Activated CD8-positive, alpha-beta T cell treated with anti-CD3 and anti-CD28 coated beads for 36 hours (primary cell): ENCODE measurements at regions not wholly inside any gene's neighbourhood (a gene's known extent, or its start where the extent isn't known, plus 50 kb on each side); places are given as distances from the start of the nearest gene placed in this dataset.

Experiments
- ATAC-seq: fragments of 200-7000 bp; cut with Tn5 transposase; one replicate; pipeline ENCODE4 v1.10.0; 2021; ENCODE audit warnings: mild to moderate bottlenecking, moderate library complexity
- CTCF ChIA-PET: fragments of 350-600 bp; sonication (Branson Sonifier 250); formaldehyde crosslinking; loops from one replicate; lab custom pipeline; 2021; ENCODE audit warnings: antibody characterized with exemption; lab: Charles Lee
- POLR2A ChIA-PET: fragments of 350-600 bp; sonication (Branson Sonifier 250); formaldehyde crosslinking; loops from one replicate; lab custom pipeline; 2021; ENCODE audit warnings: antibody characterized with exemption; lab: Charles Lee
- DNase-seq: peaks from one replicate; pipeline ENCODE4 v3.0.0-alpha.2; 2020
- H3K27ac Mint-ChIP-seq: one replicate; pipeline ENCODE4 v1.8.0; 2021; ENCODE audit warnings: mild to moderate bottlenecking, mixed read lengths
- H3K27me3 Mint-ChIP-seq: one replicate; pipeline ENCODE4 v1.8.0; 2021; ENCODE audit warnings: mixed read lengths
- H3K36me3 Mint-ChIP-seq: one replicate; pipeline ENCODE4 v1.8.0; 2021; ENCODE audit warnings: low read depth, mixed read lengths
- H3K4me1 Mint-ChIP-seq: one replicate; pipeline ENCODE4 v1.8.0; 2021; ENCODE audit warnings: low read depth, mixed read lengths
- H3K4me3 Mint-ChIP-seq: one replicate; pipeline ENCODE4 v1.8.0; 2021; ENCODE audit warnings: mild to moderate bottlenecking, moderate library complexity, mixed read lengths
- H3K9me3 Mint-ChIP-seq: one replicate; pipeline ENCODE4 v1.8.0; 2021; ENCODE audit warnings: mixed read lengths
- intact Hi-C: fragments of 100-400 bp; cut with micrococcal nuclease; formaldehyde crosslinking; loops from one replicate; pipeline ENCODE4 v1.10.0; 2022
- TF ChIP-seq, protein P1 (sequence below): fragments of 200-600 bp; IDR thresholded peaks from one replicate; pipeline ENCODE4 v1.8.0; 2022; ENCODE audit warnings: antibody characterized with exemption, mild to moderate bottlenecking

DNA sequence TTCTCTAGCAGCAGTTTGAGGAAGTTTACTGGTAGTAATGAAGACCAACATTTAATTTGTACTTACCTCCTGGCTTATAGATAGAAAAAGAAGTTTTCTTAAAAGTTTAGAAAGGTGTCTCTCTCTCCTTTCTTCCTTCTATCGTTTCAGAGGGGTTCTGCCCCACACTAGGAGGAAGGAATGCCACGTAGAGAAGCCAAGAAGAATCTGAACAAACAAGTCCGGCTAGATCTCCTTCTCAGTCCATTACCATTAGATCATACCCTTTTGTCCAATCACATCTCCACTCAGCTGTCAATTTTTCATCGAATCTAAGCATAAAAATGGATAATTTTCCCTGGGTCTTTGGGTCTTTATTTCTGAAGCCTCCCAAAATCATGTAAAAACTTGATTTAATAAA lies 1048.1 kb downstream of the SI start:
- H3K36me3 Mint-ChIP-seq = no peaks in the 10 kb centered on the region
- no peak overlapping the region for H3K27ac Mint-ChIP-seq
- CTCF ChIA-PET = interaction anchor here (0.8 kb wide), 1 partner anchor 133 kb away, joined by 3 read pairs; no protein-coding TSS in a partner anchor
- H3K4me1 Mint-ChIP-seq = no peaks in the 10 kb centered on the region
- no peak overlapping the region for H3K4me3 Mint-ChIP-seq
- ATAC-seq (no peak), DNase-seq (no peak)
- intact Hi-C loops = no loop called here
- no peaks in the 10 kb centered on the region for H3K27me3 Mint-ChIP-seq
- POLR2A ChIA-PET = no interaction called here
- H3K9me3 Mint-ChIP-seq = peaks cover 2% of the 10 kb centered on the region
- TF ChIP-seq, protein P1, sequence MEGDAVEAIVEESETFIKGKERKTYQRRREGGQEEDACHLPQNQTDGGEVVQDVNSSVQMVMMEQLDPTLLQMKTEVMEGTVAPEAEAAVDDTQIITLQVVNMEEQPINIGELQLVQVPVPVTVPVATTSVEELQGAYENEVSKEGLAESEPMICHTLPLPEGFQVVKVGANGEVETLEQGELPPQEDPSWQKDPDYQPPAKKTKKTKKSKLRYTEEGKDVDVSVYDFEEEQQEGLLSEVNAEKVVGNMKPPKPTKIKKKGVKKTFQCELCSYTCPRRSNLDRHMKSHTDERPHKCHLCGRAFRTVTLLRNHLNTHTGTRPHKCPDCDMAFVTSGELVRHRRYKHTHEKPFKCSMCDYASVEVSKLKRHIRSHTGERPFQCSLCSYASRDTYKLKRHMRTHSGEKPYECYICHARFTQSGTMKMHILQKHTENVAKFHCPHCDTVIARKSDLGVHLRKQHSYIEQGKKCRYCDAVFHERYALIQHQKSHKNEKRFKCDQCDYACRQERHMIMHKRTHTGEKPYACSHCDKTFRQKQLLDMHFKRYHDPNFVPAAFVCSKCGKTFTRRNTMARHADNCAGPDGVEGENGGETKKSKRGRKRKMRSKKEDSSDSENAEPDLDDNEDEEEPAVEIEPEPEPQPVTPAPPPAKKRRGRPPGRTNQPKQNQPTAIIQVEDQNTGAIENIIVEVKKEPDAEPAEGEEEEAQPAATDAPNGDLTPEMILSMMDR = no peak

DNA sequence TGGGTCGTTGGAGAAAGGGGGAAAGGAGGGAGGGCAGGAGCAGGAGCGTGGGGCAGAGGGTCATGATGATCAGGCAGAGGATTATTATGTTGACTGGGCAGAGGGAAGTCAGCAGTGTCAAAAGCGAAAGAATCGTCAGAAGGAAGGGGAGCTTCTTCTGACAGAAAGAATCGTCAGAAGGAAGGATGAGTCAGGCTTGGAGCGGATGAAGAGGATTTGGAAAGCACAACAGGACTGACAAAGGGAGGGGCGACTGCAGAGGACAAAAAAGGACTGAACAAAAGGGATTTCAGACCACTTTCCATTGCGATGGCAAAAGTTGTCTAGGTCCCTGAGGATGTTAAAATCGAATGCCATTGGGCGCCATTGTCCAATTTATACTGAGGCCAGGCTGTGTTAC lies 1053.5 kb downstream of the SI start:
- no peak for DNase-seq
- intact Hi-C loops = no loop called here
- ChIA-PET POLR2A (no interaction called here), CTCF (no interaction called here)
- TF ChIP-seq, protein P1 = no peak
- ATAC-seq = no peak
- H3K36me3 Mint-ChIP-seq = no peaks in the 10 kb centered on the region
- H3K4me3 Mint-ChIP-seq = no peak overlapping the region
- H3K4me1 Mint-ChIP-seq = no peaks in the 10 kb centered on the region
- peaks cover 5% of the 10 kb centered on the region for H3K9me3 Mint-ChIP-seq
- H3K27me3 Mint-ChIP-seq = no peaks in the 10 kb centered on the region
- no peak overlapping the region for H3K27ac Mint-ChIP-seq

DNA sequence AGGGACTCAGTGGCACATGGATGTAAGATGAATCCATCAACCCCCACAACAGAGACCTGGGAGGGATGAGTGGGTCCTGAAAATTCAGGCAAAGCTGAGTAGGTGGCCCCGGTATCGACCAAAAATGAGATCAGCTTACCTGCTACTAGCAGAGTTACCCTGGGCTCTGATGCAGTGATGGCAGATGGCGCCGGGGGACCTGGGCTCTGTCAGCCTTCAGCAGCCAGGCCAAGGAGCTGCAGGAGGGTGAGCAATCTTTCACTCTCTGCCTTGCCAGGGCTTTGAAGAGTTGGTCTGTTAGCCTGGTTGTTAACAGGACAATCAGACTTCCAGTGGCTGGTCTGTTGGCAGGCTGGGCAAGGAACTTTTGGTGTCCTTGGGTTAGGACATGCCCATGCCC lies 1054.8 kb downstream of the SI start:
- H3K9me3 Mint-ChIP-seq = peaks cover 5% of the 10 kb centered on the region
- no peak for ATAC-seq
- ChIA-PET CTCF (no interaction called here), POLR2A (no interaction called here)
- H3K27ac Mint-ChIP-seq = no peak overlapping the region
- intact Hi-C loops = no loop called here
- no peaks in the 10 kb centered on the region for H3K27me3 Mint-ChIP-seq
- DNase-seq = no peak
- H3K4me1 Mint-ChIP-seq = no peaks in the 10 kb centered on the region
- no peak overlapping the region for H3K4me3 Mint-ChIP-seq
- no peaks in the 10 kb centered on the region for H3K36me3 Mint-ChIP-seq
- TF ChIP-seq, protein P1 = no peak

DNA sequence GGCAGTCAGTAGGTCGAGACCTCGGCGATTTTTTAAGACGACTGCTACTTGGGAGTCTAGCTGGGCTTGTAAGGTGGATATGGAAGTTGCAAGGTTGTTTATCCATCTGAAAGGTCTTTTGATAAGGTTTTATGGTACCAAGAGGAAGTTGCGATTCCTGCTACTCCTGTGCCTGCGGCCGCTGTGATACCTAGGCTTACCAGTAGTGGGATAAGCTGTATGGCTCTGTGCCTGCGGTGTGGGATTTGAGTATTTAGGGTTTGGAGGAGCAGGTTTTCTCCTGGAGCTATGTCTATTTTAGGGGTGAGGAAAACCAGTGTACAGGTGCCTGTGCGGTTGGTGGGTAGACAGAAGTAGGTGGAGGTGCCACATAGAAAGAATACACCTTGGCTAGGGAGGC lies 1059.8 kb downstream of the SI start:
- no peaks in the 10 kb centered on the region for H3K27me3 Mint-ChIP-seq
- no peaks in the 10 kb centered on the region for H3K36me3 Mint-ChIP-seq
- H3K4me1 Mint-ChIP-seq = no peaks in the 10 kb centered on the region
- ChIA-PET CTCF (no interaction called here), POLR2A (no interaction called here)
- intact Hi-C loops = no loop called here
- no peak for ATAC-seq
- TF ChIP-seq, protein P1 = no peak
- no peak overlapping the region for H3K27ac Mint-ChIP-seq
- H3K4me3 Mint-ChIP-seq = no peak overlapping the region
- no peak for DNase-seq
- H3K9me3 Mint-ChIP-seq = no peaks in the 10 kb centered on the region

DNA sequence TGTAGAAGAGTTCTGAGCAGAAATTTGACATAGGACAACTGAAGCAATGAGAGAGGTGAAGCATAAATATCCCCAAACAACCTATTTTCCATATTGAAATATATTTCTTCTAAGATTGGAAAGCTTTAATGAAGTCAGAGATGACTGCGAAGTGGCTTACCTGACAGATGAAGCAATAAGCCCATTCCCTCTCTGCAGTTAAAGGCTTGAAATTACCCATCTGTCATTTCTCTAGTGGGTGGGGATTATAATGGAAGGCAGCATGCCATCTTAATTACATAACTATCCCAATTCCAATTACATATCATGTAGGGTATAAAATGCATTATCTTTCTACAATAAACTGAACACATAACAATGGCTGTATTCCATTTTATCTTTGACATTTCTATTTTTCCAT lies 1070.5 kb downstream of the SI start:
- POLR2A ChIA-PET = no interaction called here
- intact Hi-C loops = no loop called here
- Mint-ChIP-seq H3K27me3 (no peaks in the 10 kb centered on the region), H3K4me3 (no peak overlapping the region), H3K27ac (no peak overlapping the region), H3K36me3 (no peaks in the 10 kb centered on the region), H3K9me3 (peaks cover 5% of the 10 kb centered on the region), H3K4me1 (no peaks in the 10 kb centered on the region)
- DNase-seq = no peak
- CTCF ChIA-PET = no interaction called here
- no peak for ATAC-seq
- TF ChIP-seq, protein P1 = no peak
